ENCODE measurements at regions not wholly inside any gene's neighbourhood (a gene's known extent, or its start where the extent isn't known, plus 50 kb on each side); places are given as distances from the start of the nearest gene placed in this dataset.
A peak's percentile ranks its signal among the peaks of the same experiment; 100 is the strongest.

GRCh38 chr11:92391364-92391763 is 166.7 kb downstream of the FAT3 start:
- H3K27ac Mint-ChIP-seq, result no peak overlapping the region; the same call in 1 of the 2 replicates
- Histone ChIP-seq H3K36me3 (ENCODE audit: insufficient read depth) (no peaks in the 10 kb centered on the region), H3K79me2 (replicated peaks; ENCODE audit: insufficient read depth) (peaks cover 96% of the 10 kb centered on the region), H4K20me1 (replicated peaks; ENCODE audit: insufficient read depth) (0 out of 2 replicates have a peak, but pooled peaks cover 3% of the 10 kb centered on the region), H3K27ac (ENCODE audit: low read depth) (0 out of 2 replicates have a peak overlapping the region, but pooled peaks have one; percentile 56), H3K9me2 (ENCODE audit: insufficient read depth) (no peaks in the 10 kb centered on the region; the same call in 1 of the 2 replicates), H3K4me3 (no peak overlapping the region), H3K27me3 (ENCODE audit: insufficient read depth) (no peaks in the 10 kb centered on the region), H3F3A (replicated peaks; ENCODE audit: low read depth) (no peaks in the 10 kb centered on the region), H2AFZ (no peak overlapping the region), H3K4me2 (no peak overlapping the region), H3K4me1 (ENCODE audit: insufficient read depth) (peaks cover 14% of the 10 kb centered on the region)
- H3K36me3 Mint-ChIP-seq (ENCODE audit: low read depth), result peaks cover 3% of the 10 kb centered on the region; the same call in 1 of the 3 replicates
- no peak overlapping the region for H3K4me3 Mint-ChIP-seq
- no peak for DNase-seq (ENCODE audit: low spot score)
- ATAC-seq, result no peak
- no peak for TF ChIP-seq ZNF331 (CRISPR knock-in tag; IDR thresholded peaks at IDR 0.05; ENCODE audit: low read depth)
- no peak for TF ChIP-seq ZNF462 (CRISPR knock-in tag; IDR thresholded peaks at IDR 0.05)
- TF ChIP-seq STAT1 (IDR thresholded peaks at IDR 0.05; ENCODE audit: unreplicated experiment), result no peak
- TF ChIP-seq NANOG (IDR thresholded peaks at IDR 0.05; ENCODE audit: borderline replicate concordance), result no peak
- TF ChIP-seq CTCF (conservative IDR thresholded peaks at IDR 0.05; ENCODE audit: low read depth in 2 of 2), result no peak
- TF ChIP-seq ZNF114 (CRISPR knock-in tag; IDR thresholded peaks at IDR 0.05), result no peak
- TF ChIP-seq REST (IDR thresholded peaks at IDR 0.05; ENCODE audit: unreplicated experiment), result no peak
- TF ChIP-seq EZH2phosphoT487 (IDR thresholded peaks at IDR 0.05; ENCODE audit: unreplicated experiment), result no peak
- no peak for TF ChIP-seq CREB1 (CRISPR knock-in tag; IDR thresholded peaks at IDR 0.05; ENCODE audit: low read depth)
- no peak for TF ChIP-seq JUNB (IDR thresholded peaks at IDR 0.05; ENCODE audit: unreplicated experiment)
- peaks cover 50% of the 10 kb centered on the region for H3K4me1 Mint-ChIP-seq
- H3K27me3 Mint-ChIP-seq (ENCODE audit: insufficient read depth, low read depth, poor library complexity), result peaks cover 8% of the 10 kb centered on the region
- H3K9me3 Mint-ChIP-seq, result no peaks in the 10 kb centered on the region

Measured in GM23338 (cell line).